Fibroblast of mammary gland (primary cell): ENCODE measurements at regions not wholly inside any gene's neighbourhood (a gene's known extent, or its start where the extent isn't known, plus 50 kb on each side); places are given as distances from the start of the nearest gene placed in this dataset.

ENCODE experiments used
- DNase-seq: peaks from one replicate; pipeline ENCODE4 v3.0.0-alpha.2; 2010; ENCODE audit warnings: low read depth
- H3K4me3 ChIP-seq: 2 replicates; pipeline ENCODE4 v1.5.1; 2011; ENCODE audit warnings: low read depth, mild to moderate bottlenecking, low read length, moderate library complexity; ENCODE audit not compliant: control insufficient read depth
- TF ChIP-seq, protein P1 (sequence below): conservative IDR thresholded peaks from 2 replicates; pipeline ENCODE4 v1.5.1; 2011; ENCODE audit warnings: low read depth, low read length, inconsistent platforms; ENCODE audit not compliant: control insufficient read depth, insufficient read depth

GRCh38 chr9:118896324-118897000 is 472.8 kb downstream of the BRINP1 start:
- H3K4me3 ChIP-seq, result no peak overlapping the region
- no peak for DNase-seq
- TF ChIP-seq, protein P1, sequence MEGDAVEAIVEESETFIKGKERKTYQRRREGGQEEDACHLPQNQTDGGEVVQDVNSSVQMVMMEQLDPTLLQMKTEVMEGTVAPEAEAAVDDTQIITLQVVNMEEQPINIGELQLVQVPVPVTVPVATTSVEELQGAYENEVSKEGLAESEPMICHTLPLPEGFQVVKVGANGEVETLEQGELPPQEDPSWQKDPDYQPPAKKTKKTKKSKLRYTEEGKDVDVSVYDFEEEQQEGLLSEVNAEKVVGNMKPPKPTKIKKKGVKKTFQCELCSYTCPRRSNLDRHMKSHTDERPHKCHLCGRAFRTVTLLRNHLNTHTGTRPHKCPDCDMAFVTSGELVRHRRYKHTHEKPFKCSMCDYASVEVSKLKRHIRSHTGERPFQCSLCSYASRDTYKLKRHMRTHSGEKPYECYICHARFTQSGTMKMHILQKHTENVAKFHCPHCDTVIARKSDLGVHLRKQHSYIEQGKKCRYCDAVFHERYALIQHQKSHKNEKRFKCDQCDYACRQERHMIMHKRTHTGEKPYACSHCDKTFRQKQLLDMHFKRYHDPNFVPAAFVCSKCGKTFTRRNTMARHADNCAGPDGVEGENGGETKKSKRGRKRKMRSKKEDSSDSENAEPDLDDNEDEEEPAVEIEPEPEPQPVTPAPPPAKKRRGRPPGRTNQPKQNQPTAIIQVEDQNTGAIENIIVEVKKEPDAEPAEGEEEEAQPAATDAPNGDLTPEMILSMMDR, result no peak

DNA sequence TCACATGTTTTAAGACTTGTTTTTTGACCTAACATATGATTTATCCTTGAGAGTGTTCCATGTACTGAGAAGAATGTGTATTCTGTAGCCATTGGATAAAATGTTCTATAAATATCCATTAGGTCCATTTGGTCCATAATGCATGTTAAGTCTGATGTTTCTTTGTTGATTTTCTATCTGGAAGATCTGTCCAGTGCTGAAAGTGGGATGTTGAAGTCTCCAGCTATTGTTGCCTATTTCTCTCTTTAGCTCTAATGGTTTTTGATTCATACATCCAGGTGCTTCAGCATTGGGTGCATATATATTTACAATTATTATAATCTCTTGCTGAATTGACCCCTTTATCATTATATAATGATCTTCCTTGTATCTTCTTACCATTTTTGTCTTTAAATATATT is 451.1 kb downstream of the BRINP1 start:
- TF ChIP-seq, protein P1, result no peak
- no peak for DNase-seq
- no peak overlapping the region for H3K4me3 ChIP-seq

GRCh38 chr9:118928722-118929121 is 440.5 kb downstream of the BRINP1 start:
- no peak for DNase-seq
- H3K4me3 ChIP-seq, result no peak overlapping the region
- TF ChIP-seq, protein P1, result no peak

DNA sequence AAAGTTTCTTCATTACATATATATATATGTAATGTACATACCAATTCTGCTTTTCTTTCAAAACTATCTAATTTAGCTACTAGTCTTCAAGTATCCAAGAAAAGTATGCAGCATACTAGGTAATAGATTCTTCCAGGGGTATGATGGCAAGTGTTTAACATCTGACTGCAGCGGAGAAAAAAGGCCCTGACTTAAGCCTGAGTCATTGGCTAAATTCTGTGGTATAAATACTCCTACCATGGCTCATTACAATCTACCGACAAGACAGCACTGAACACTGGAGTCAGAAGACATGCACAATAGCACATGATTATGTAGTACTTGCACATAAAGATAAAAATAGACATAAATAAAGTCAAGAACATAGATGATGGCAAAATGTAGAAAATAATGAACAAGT is 439.9 kb downstream of the BRINP1 start:
- TF ChIP-seq, protein P1, result no peak
- no peak overlapping the region for H3K4me3 ChIP-seq
- DNase-seq, result peak; percentile 85

GRCh38 chr9:118931941-118932340 is 437.3 kb downstream of the BRINP1 start:
- no peak overlapping the region for H3K4me3 ChIP-seq
- TF ChIP-seq, protein P1, result no peak
- DNase-seq, result no peak

DNA sequence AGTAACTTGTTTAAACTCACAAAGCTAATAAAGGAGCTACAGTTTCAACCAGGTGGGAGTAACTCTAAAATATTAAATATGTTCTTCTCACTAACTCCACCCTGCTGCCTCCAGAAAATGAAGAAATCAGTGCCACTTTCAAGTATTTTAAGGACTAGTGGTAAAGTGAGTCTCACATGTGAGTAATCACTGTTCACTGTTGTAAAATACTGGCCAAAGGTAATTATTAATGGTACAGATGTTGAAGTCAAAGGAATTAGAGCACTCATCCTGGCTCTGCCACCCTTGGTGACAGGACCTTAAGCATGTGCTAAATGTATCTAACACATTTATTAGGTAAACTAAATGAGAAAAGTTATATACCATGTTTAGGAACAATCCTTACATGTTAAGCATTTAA is 430.7 kb downstream of the BRINP1 start:
- DNase-seq, result no peak
- no peak overlapping the region for H3K4me3 ChIP-seq
- TF ChIP-seq, protein P1, result no peak

DNA sequence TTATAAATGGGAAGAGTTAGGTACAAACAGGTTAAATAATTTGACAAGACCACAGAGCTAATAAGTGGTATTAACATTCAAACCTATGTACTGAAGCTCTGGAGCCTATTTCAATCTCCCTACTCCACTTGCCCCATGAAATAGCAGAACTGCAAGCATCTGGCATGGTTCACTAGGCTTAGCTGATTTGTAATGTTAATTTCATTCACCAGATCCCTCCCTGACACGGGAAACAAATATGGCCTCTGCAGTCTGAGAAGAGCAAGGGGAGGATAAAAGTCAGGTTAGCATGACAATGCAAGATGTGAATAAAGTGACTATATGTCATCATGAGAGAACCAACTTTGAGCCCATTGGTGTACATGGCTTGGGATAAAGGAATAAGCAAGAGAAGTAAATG is 428.8 kb downstream of the BRINP1 start:
- TF ChIP-seq, protein P1, result no peak
- no peak overlapping the region for H3K4me3 ChIP-seq
- DNase-seq, result no peak
